GM21381 (cell line): ENCODE measurements at regions not wholly inside any gene's neighbourhood (a gene's known extent, or its start where the extent isn't known, plus 50 kb on each side); places are given as distances from the start of the nearest gene placed in this dataset.

Source experiments
- ATAC-seq: cut with Tn5 transposase; IDR thresholded peaks from one replicate; pipeline ENCODE4 v1.9.1; 2021; ENCODE audit warnings: mild to moderate bottlenecking, moderate library complexity; ENCODE audit not compliant: unreplicated experiment

DNA sequence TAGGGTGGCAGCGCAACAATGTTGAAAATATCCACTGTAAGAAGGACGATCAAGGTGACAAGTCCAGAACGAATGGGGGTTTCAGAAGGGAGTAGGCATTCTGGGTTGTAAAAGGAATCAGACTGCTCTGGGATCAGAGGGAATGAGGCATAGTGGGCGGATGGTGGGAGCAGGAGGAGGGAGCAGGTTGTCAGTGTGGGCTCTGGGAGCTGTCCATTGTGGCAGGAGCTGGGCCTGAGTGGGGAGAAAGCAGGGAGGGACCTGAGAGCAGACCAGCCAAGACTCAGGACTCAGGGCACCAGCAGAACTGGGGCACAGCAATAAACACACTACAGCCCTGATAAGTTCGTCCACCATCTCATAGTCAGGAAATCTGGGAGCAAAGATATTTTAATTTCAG, 292.6 kb upstream of the MKI67 start:
- no peak for ATAC-seq

DNA sequence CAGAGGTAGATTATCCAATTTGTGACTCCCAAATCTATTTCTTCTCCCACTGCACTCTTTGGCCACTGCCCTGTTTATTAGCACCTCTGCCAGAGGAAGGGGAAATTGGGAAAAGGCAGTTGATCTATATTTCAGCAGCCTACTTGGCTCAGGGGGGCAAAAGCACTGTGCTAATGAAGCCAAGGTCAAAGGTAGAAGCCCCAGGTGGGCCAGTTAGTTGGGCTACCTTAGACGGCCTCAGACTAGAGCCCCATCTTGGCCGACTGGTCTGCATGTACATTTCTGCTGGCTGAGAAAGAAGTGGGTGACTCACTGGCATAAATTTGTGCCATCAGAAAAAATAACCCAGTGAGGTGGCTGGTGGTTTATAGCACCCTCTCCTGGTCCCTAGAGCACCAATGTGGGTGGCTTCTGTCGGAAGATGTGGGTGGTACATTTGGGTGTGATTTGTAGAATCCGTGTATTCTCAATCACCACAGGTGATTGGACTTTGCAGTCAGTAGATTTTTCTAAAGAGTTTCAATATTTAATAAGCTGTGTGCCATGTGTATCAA, 293.3 kb upstream of the MKI67 start:
- no peak for ATAC-seq

DNA sequence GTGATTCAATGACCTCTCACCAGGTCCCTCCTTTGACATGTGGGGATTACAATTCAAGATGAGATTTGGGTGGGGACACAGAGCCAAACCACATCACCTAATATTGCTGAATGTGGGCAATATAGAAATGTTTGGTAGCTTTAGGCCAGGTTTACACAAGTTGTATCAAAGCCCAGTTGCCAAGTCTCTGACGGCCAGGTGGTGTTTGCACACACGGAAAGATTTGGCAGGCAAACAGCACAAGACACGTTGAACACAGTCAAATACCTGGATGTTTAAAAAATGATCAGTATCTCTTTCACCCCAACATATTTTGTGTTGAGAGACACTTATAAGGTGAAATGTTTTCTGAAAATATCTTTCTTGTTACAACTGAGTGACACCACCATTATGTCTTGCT, 294.4 kb upstream of the MKI67 start:
- ATAC-seq, result no peak

DNA sequence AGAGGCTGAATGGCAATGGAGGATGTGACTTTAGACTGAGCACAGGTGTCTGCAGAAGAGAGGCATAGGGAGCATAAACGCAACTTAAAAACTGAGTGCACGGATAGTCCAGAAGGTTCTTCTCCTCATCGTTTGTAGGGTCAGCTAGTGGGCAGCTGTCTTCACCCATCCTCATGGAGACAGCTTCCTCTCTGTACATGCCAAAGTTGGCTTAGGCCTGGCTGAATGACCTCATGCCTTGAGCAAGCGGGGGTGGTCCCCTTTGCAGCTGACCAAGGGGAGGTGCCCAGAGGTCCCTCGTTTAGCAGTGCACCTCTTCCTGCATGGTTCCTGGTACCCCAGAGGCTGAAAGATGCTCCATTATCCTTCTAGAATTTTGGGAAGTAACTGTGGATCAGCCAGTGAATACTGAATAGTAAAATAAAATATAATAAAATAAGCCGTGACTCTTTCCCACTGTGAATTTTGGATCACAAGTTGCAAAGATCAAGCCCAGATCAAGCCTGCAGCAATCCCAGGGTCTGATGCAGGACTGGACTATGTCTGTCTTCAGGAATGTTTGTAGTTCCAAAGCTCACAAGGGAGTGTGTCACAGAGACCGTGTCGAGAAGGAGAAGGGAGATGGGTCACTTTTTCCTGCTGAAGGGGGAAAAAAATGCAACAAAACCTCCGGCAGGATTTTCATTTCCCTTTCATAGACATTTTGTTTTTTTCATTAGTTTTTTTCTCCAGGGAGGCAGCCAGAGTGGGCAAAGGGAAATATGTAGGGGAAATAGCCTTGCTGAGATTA, 295.3 kb upstream of the MKI67 start:
- ATAC-seq, result no peak

DNA sequence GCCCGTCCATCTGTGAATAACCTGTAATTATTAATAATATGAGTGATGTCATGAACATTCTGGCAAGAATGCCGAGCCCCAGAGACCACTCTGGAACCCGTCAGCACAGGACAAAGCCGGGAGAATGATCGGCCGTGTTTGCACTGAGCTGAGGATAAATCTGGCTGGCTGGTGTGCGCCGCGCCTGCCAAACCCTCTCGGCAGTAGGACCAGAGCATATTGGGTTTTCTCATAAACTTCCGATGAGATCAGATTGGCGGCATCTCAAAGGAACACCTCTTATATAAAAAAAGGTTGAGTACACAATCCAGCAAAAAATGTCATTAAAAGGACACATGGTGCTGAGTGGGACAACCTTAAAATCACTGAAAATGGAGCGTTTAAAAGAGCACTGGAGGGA, 296.0 kb upstream of the MKI67 start:
- ATAC-seq, result no peak

DNA sequence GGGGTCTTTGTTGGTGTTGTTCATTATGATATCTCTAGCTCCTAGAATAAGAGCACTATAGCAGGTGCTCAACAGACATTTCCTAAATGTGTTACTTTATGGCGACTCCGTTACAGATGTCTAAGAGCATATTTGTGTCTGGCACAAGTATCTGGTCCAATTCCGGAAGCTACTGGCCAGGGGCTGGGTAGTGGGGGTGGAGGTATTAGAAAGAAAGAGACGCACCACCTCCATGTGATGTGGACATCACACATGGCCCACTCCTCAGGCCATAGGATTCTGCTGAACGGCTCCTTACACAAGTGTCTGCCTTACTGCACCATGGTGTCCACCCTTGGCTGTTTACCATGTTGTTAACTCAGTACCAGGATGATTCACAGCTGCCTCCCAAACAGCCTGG, 296.8 kb upstream of the MKI67 start:
- no peak for ATAC-seq

DNA sequence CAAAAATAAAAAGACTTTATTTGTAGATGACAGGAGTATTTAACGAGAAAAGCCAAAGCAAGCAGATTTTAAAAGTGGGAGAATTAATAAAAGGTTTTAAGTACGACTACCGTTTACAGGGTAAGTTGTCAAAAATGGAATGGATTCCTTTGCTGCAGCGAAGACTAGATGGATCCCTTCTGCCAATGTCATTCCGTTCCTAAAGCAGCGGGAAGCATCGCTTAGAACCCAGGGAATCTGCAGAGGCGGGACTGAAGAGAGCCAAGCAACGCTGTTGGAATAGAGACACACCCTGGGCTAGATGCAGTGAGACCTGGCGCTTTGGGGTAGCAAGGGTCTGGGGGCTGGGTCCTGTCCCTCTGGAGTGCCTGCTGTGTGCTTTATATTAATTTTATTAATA, 303.1 kb upstream of the MKI67 start:
- no peak for ATAC-seq

DNA sequence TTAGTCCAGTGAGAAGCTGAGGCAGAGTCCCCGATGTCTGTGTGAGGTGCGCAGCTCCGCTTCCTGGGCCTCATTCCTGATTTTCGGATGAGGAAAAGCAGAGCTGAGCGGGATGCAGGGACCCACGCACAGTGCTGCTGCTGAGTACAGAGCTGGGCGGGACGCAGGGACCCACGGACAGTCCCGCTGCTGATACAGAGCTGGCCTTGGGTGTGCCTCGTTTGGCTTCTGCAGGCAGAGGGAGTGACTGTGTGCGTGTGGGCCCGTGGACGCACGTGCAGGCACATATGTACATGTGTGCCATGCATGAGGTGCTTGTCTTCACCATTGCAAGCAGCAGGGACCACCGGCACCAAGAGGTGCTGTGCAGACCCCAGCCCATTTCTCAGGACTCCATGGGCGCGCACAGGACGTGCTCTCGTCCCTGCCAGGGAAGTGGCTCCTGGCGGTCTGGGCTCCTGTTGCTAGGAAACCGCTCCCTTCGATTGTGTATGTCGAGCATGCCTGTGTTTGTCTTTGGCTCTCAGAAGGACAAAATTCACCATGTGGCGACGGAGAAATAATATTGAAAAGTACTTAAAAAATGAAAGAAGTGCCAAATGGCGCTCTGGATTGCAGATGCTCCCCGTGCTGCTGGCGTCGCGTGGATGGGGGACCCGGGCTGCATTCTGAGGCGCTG, 303.8 kb upstream of the MKI67 start:
- ATAC-seq, result no peak

DNA sequence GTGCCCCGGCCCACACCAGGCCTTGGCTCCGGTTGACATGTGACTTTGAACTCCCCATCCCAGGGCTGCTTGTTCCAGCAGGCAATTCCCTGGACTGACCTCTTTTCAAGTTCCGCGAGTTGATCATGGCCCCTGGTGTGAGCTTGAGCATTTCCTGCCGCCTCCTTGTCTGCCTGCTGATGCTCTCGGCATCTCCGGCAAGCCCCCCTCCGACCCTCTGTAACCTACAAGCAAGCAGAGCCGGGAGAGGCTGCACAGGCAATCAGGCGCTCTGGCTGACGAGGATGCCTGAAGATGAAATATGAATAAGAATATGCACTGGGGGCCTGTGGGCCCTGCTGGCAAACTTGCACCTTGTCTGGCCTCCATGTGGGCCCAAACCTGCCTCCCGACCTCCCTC, 304.9 kb upstream of the MKI67 start:
- ATAC-seq, result no peak

DNA sequence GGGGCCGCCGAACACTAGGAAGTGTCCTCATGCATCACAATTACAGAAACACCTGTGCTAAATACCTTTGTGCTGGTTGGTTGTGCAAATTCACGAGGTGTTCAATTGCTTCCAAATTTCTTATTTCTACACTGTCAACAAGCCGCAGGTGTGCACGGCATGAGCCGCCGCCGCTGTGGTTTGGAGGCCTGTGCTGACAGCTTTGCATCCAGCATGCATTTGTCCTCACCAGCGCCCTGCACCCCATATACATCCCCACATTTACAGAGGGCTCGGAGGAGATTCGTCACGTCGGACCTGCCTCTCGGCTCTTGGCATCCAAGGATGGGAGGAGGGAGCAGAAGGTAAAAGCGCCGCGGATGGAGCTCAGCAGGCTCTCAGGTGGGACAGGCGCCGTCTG, 305.3 kb upstream of the MKI67 start:
- ATAC-seq, result no peak

DNA sequence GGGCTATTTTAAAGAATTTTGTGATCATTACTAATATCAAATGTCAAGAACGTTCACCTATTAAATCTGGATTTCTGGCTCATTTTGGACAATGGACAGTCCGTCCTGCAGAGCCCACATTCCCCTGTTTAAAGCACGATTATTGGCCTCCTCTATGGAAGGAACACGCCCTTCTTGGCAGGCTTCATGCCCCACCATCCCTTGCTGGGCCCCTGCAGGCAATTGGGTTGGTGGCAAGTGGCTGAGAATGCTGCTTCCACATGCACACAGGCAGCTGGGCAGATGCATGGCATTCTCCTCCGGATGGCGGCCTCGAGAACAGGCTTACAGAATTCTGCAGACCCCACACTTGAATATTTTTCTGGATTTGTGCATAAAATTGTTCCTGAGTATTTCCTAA, 305.8 kb upstream of the MKI67 start:
- ATAC-seq, result no peak

DNA sequence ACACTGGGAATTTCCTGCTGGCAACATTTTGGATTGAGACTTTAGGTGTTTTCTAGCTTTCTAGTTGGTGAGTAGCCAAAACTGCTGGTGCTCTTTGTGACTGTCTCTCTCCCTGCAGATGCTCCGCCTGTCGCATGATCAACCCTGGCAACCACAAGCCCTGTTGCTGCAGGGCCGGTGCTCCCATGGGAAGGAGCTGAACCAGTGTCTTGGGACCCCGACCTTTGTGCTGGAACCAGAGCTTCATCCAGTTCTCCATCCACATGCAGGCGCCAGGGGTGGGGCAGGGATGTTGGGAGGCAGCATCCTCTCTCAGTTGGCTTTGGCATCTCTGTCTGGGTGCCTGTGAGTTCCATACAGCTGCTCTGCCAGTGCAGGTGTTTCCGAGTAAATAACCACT, 306.2 kb upstream of the MKI67 start:
- ATAC-seq, result no peak

DNA sequence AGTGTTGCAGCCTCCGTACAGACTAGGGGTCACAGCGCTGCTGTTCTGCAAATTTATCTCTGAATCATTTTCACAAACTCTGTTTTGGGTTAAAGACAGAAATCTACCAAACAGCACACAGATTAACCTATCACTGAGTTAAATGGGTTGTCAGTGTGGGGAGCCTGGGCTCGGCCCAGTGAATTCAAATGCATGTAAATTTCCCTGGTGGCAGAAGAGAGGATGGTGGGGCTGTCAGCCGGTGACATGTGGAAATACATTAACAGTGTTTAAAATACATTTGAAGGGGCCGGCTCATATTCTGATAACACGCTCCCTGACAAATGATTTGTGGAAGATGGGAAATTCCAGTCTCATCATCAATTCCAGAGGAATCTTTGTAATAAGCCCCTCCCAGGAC, 309.6 kb upstream of the MKI67 start:
- no peak for ATAC-seq

DNA sequence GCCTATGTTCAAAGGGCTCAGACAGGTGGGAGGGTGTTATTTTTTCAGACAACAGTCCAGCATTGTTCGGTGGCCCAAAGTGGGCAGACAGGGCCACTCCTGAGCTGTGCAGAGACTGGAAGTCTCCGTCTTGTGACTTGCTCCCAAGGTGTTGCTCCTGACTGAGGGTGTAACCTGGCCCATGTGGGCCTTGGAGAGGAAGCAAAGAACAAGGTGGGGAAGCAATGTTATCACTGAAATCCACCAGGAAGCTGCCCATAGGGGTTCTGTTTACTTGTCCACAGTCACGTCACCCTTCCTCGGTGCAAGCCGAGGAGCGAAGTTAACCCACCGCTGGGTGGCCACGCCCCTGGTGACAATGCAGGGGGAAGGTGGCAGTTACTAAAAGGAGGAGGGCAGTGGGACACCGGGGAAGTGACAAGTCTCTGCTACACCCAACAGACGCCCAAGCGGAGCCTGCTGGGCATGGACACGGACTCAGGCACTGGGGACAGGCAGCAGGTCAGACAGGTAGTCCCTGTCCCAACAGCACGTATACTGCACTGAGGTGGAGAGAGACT, 311.6 kb upstream of the MKI67 start:
- ATAC-seq, result no peak

DNA sequence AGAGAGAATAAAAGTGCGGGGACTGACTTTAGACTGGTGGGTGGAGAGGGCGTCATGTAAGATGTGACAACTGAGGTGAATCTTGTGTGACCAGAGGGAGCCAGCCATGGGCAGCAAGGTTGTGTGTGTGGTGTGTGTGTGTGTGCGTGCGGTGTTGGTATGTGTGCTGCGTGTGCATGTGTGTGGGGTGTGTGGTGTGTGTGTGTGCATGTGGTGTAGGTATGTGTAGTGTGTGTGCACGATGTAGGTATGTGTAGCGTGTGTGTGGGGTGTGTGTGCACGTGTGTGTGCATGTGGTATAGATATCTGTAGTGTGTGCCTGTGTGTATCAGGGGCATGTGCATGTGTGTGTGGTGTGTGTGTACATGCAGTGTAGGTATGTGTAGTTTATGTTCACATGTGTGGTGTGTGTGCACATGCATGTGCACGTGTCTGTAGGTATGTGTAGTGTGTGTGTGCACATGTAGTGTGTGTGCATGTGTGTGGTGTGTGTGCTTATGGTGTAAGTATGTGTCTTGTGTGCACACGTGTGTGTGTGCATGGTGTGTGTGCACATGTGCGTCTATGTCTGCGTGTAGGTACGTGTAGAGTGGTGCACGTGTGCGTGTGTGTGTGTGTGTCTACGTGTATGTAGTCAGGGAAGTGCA, 312.3 kb upstream of the MKI67 start:
- no peak for ATAC-seq

DNA sequence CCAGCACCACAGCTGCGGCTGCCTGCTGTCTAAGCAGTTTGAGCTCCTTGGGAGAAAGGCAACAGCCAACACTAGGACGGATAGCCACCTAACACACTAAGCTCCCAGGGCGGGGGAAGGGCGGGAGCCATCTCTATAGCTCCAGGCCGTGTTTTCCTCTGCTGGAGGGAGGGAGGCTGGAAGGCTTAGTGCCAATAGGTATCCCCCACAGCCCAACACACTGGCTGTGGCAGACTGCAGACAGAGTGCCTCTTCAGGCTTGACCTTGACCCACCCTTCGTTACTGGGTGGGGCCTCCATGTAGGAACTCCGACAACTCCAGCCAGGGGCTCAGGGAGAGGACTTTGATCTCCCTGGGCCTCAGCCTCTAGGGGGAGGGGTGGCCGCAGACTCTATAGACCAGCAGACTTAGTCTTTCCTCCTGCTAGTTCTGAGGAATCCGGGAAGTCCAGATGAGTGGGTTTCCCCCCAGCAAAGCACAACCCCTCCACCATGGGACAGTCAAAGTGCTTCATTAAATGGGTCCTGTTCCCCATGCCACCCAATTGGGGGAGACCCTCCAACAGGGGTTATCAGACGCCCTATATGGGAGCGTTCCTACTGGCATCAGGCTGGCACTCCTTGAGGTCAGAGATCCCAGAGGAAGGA, 314.4 kb upstream of the MKI67 start:
- ATAC-seq, result no peak

DNA sequence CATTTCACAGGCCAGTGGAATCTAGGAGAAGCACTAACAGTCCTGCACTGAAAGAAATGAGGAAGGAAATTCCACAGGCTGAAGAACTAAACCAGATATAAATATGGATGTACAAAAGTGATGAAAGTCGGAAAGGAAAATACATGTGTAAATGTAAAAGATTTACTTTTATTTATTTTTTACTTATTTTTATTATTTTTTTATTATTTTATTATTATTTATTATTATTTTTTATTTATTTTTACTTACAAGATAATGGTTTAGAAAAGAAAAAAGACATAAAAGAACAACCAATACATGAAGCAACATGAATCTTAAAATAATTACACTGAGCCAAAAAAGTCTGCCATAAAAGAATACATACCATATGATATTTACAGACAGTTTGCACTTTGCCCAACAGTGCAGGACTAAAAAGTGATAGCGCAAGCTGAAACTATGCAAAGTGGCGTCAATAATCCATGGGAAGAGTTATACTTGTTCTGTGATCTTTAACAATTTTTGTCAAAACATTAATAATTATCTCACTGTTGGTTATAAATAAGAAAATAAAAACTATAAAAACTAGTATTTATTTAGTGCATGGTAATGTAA, 317.8 kb upstream of the MKI67 start:
- no peak for ATAC-seq

DNA sequence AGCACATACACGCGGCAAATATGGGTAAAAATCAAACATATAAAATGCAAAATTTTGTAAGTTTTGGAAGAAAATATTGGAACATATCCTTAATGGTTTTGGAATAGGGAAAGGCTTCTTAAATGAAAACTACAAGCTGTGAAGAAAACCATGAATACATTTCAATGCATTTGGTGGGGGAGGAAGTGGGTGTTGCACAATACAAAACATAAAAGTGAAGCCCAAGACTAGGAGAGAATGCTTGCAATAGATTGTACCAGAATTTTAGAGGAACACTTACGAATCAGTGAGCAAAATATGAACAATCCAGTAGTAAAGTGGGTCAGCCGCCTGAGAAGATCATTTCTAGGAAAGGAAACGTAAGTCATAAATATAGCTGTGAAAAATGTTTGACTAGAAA, 322.6 kb upstream of the MKI67 start:
- ATAC-seq, result no peak

DNA sequence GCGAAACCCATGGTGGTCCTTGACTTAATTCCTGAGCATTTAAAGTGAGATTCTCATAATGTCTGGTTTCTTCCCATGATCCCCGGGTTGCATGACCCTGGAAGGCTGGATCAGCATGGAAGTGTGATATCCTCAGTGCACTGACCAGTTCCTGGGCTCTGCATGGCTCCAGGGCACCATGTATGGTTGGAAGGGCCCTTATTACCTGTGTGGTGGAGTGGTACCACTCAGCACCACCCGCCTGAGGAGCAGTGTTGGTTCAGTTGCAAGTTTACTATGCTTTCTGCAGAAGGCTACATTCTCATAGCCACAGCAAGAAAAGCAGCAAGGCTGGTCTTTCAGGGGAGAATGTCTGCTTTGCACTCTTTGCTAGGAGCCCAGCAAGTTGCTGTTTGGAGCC, 325.7 kb upstream of the MKI67 start:
- ATAC-seq, result no peak

DNA sequence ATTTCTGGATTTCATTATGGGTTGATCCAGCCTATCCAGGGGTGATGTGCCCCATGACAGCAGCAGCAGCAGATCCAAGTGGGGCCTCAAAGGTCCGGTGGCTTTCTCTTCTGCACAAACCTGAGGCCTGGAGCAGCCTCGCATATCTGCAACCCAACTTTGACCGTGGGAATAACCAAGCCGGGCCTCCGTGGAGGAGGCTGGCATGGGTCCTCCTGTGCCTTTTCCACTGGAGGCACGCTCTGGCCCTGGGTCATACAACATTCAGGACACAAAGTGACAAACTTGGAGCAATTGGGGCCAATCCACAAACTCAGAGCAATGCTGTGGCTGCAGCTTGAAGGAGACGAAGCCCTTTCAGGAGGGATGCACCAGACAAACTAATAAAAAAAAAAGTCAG, 330.0 kb upstream of the MKI67 start:
- ATAC-seq, result no peak

DNA sequence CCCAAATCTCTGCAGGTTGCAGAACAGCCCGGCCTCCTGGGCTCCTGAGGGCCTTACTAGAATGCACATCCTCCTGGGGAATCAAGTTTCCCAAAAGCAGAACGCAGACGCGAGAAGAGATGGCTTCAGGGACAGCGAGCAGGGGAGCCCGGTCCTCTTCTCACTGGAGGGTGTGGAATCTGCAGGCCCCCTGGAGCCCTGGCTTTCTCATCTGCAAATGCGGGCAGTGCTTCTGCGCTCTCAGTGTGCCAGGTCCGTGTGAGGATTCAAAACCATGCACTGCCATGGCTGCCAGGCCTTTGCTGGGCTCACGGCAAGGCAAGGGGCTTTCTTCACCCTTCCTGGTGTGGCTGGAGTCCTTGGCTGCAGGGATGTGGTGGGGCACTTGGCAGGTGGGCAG, 330.9 kb upstream of the MKI67 start:
- no peak for ATAC-seq
